Subcutaneous abdominal adipose tissue (tissue), 5 donors: ENCODE measurements at regions not wholly inside any gene's neighbourhood (a gene's known extent, or its start where the extent isn't known, plus 50 kb on each side); places are given as distances from the start of the nearest gene placed in this dataset.

Experiments
- H3K27ac ChIP-seq: one replicate; pipeline ENCODE4 v1.7.0; 2013; ENCODE audit warnings: low read depth, mild to moderate bottlenecking, inconsistent platforms, low read length, moderate library complexity
- H3K27me3 ChIP-seq, 5 donors: one replicate each; pipeline ENCODE4 v1.7.0; 2013; ENCODE audit warnings: low read length in 5 of 5, inconsistent platforms in 1 of 5; ENCODE audit not compliant: control insufficient read depth in 5 of 5, insufficient read depth in 4 of 5
- H3K36me3 ChIP-seq, 5 donors: one replicate each; pipeline ENCODE4 v1.7.0; 2013; ENCODE audit warnings: low read length in 5 of 5; ENCODE audit not compliant: control insufficient read depth in 5 of 5, insufficient read depth in 5 of 5
- H3K4me1 ChIP-seq, 5 donors: one replicate each; pipeline ENCODE4 v1.7.0; 2013; ENCODE audit warnings: low read length in 5 of 5, mild to moderate bottlenecking in 3 of 5, moderate library complexity in 1 of 5; ENCODE audit not compliant: control insufficient read depth in 5 of 5, insufficient read depth in 5 of 5
- H3K4me3 ChIP-seq, 5 donors: one replicate each; pipeline ENCODE4 v1.7.0; 2013; ENCODE audit warnings: low read length in 5 of 5, low read depth in 1 of 5
- H3K9ac ChIP-seq, 5 donors: one replicate each; pipeline ENCODE4 v1.7.0; 2013; ENCODE audit warnings: low read length in 5 of 5, mild to moderate bottlenecking in 4 of 5, moderate library complexity in 3 of 5
- H3K9me3 ChIP-seq, 5 donors: one replicate each; pipeline ENCODE4 v1.7.0; 2013; ENCODE audit warnings: low read length in 5 of 5; ENCODE audit not compliant: control insufficient read depth in 5 of 5
- donor health status: healthy.
- donor health status: healthy.
- donor health status: healthy.
- donor health status: healthy.
- donor health status: healthy.

GRCh38 chr13:24006520-24007248 lies 109.4 kb upstream of the C1QTNF9B start:
- Histone ChIP-seq H3K9ac (no peak overlapping the region), H3K4me1 (no peaks in the 10 kb centered on the region), H3K27ac (no peak overlapping the region), H3K36me3 (no peaks in the 10 kb centered on the region), H3K4me3 (no peak overlapping the region), H3K9me3 (no peaks in the 10 kb centered on the region), H3K27me3 (no peaks in the 10 kb centered on the region)

- Histone ChIP-seq H3K4me1 (no peaks in the 10 kb centered on the region), H3K9ac (no peak overlapping the region), H3K4me3 (no peak overlapping the region), H3K9me3 (no peaks in the 10 kb centered on the region), H3K27me3 (peaks cover 0 to 3% (median 0%) of the 10 kb centered on the region in 5 donors), H3K36me3 (no peaks in the 10 kb centered on the region), H3K27ac (no peak overlapping the region)
Measured at GRCh38 chr13:24007979-24008620, 110.8 kb upstream of the C1QTNF9B start.

GRCh38 chr13:24008679-24009078 lies 111.4 kb upstream of the C1QTNF9B start:
- H3K4me3 ChIP-seq, result no peak overlapping the region
- H3K36me3 ChIP-seq, result no peaks in the 10 kb centered on the region
- H3K9me3 ChIP-seq, result no peaks in the 10 kb centered on the region
- peaks cover 0 to 3% (median 0%) of the 10 kb centered on the region in 5 donors for H3K27me3 ChIP-seq
- no peaks in the 10 kb centered on the region for H3K4me1 ChIP-seq
- H3K9ac ChIP-seq, result no peak overlapping the region
- no peak overlapping the region for H3K27ac ChIP-seq

- Histone ChIP-seq H3K9me3 (no peaks in the 10 kb centered on the region), H3K4me3 (no peak overlapping the region), H3K27me3 (peaks cover 0 to 3% (median 0%) of the 10 kb centered on the region in 5 donors), H3K27ac (no peak overlapping the region), H3K36me3 (no peaks in the 10 kb centered on the region), H3K9ac (no peak overlapping the region), H3K4me1 (no peaks in the 10 kb centered on the region)
Measured at GRCh38 chr13:24011266-24011665, 114.0 kb upstream of the C1QTNF9B start.

GRCh38 chr13:24012648-24013047 lies 115.3 kb upstream of the C1QTNF9B start:
- Histone ChIP-seq H3K4me1 (no peaks in the 10 kb centered on the region), H3K27ac (no peak overlapping the region), H3K27me3 (peaks cover 0 to 3% (median 0%) of the 10 kb centered on the region in 5 donors), H3K9me3 (no peaks in the 10 kb centered on the region), H3K36me3 (no peaks in the 10 kb centered on the region), H3K9ac (no peak overlapping the region), H3K4me3 (no peak overlapping the region)

- H3K9me3 ChIP-seq, result no peaks in the 10 kb centered on the region
- H3K9ac ChIP-seq, result no peak overlapping the region
- no peaks in the 10 kb centered on the region for H3K36me3 ChIP-seq
- H3K4me1 ChIP-seq, result no peaks in the 10 kb centered on the region
- H3K27ac ChIP-seq, result no peak overlapping the region
- peaks cover 0 to 3% (median 0%) of the 10 kb centered on the region in 5 donors for H3K27me3 ChIP-seq
- no peak overlapping the region for H3K4me3 ChIP-seq
Measured at GRCh38 chr13:24013189-24013588, 115.9 kb upstream of the C1QTNF9B start.

GRCh38 chr13:24016046-24016445 lies 118.7 kb upstream of the C1QTNF9B start:
- peaks cover 0 to 3% (median 0%) of the 10 kb centered on the region in 5 donors for H3K27me3 ChIP-seq
- H3K9ac ChIP-seq, result no peak overlapping the region
- H3K9me3 ChIP-seq, result no peaks in the 10 kb centered on the region
- no peak overlapping the region for H3K27ac ChIP-seq
- H3K4me1 ChIP-seq, result no peaks in the 10 kb centered on the region
- H3K4me3 ChIP-seq, result no peak overlapping the region
- no peaks in the 10 kb centered on the region for H3K36me3 ChIP-seq

- Histone ChIP-seq H3K9ac (no peak overlapping the region), H3K36me3 (no peaks in the 10 kb centered on the region), H3K27me3 (no peaks in the 10 kb centered on the region), H3K4me1 (no peaks in the 10 kb centered on the region), H3K4me3 (no peak overlapping the region), H3K9me3 (peaks cover 0 to 2% (median 0%) of the 10 kb centered on the region in 5 donors), H3K27ac (no peak overlapping the region)
Measured at GRCh38 chr13:24022568-24022967, 125.3 kb upstream of the C1QTNF9B start.

GRCh38 chr13:24023073-24023472 lies 125.8 kb upstream of the C1QTNF9B start:
- Histone ChIP-seq H3K36me3 (no peaks in the 10 kb centered on the region), H3K4me1 (no peaks in the 10 kb centered on the region), H3K27ac (no peak overlapping the region), H3K4me3 (no peak overlapping the region), H3K9me3 (peaks cover 0 to 2% (median 0%) of the 10 kb centered on the region in 5 donors), H3K9ac (no peak overlapping the region), H3K27me3 (no peaks in the 10 kb centered on the region)

- H3K4me3 ChIP-seq, result no peak overlapping the region
- peaks cover 5 to 11% (median 9%) of the 10 kb centered on the region in 5 donors for H3K4me1 ChIP-seq
- H3K9ac ChIP-seq, result no peak overlapping the region
- peaks cover 0 to 2% (median 0%) of the 10 kb centered on the region in 5 donors for H3K9me3 ChIP-seq
- H3K27me3 ChIP-seq, result no peaks in the 10 kb centered on the region
- H3K36me3 ChIP-seq, result no peaks in the 10 kb centered on the region
- H3K27ac ChIP-seq, result no peak overlapping the region
Measured at GRCh38 chr13:24027494-24027893, 130.2 kb upstream of the C1QTNF9B start.
